GM10248 (cell line): ENCODE measurements at regions not wholly inside any gene's neighbourhood (a gene's known extent, or its start where the extent isn't known, plus 50 kb on each side); places are given as distances from the start of the nearest gene placed in this dataset.
"Not testable (repeated sequence)": the region's sequence is repeated elsewhere in the genome, so short reads cannot be mapped to it uniquely, and the experiment has no call there.

Experiments
- CTCF ChIA-PET: fragments of 300-600 bp; sonication (Branson Sonifier 250); formaldehyde crosslinking; extraction: SDS; loops from one replicate; lab custom pipeline; 2021; ENCODE audit warnings: antibody characterized with exemption; lab: Yijun Ruan, JAX
- POLR2A ChIA-PET: fragments of 350-650 bp; sonication (Branson Sonifier 250); formaldehyde crosslinking; extraction: SDS; loops from one replicate; lab custom pipeline; 2020; ENCODE audit warnings: antibody characterized with exemption; lab: Yijun Ruan, JAX
- DNase-seq: peaks from one replicate; pipeline ENCODE4 v3.0.0; 2012; ENCODE audit errors: extremely low spot score
- CTCF ChIP-seq: IDR thresholded peaks from 2 replicates; pipeline ENCODE4 v1.5.1; 2012; ENCODE audit warnings: mild to moderate bottlenecking, low read depth; ENCODE audit errors: extremely low read depth, missing control alignments, control extremely low read depth

- CTCF ChIA-PET, result no interaction called here
- TF ChIP-seq CTCF, result no peak
- DNase-seq, result no peak
- POLR2A ChIA-PET, result no interaction called here
Measured at GRCh38 chr4:167826281-167826680, 266.1 kb upstream of the ANXA10 start.

GRCh38 chr4:167831855-167832254 lies 260.5 kb upstream of the ANXA10 start:
- ChIA-PET POLR2A (no interaction called here), CTCF (no interaction called here)
- DNase-seq, result no peak
- no peak for TF ChIP-seq CTCF

GRCh38 chr4:167838686-167839085 lies 253.7 kb upstream of the ANXA10 start:
- ChIA-PET CTCF (no interaction called here), POLR2A (no interaction called here)
- DNase-seq, result no peak
- TF ChIP-seq CTCF, result no peak

- ChIA-PET CTCF (no interaction called here), POLR2A (no interaction called here)
- no peak for DNase-seq
- no peak for TF ChIP-seq CTCF
Measured at GRCh38 chr4:167842487-167842886, 249.8 kb upstream of the ANXA10 start.

GRCh38 chr4:167854881-167855280 lies 237.5 kb upstream of the ANXA10 start:
- TF ChIP-seq CTCF, result no peak
- ChIA-PET POLR2A (no interaction called here), CTCF (no interaction called here)
- no peak for DNase-seq

GRCh38 chr4:167858127-167858526 lies 234.2 kb upstream of the ANXA10 start:
- CTCF ChIA-PET, DNase-seq, POLR2A ChIA-PET: not testable (repeated sequence)

GRCh38 chr4:167867191-167867590 lies 225.1 kb upstream of the ANXA10 start:
- no peak for TF ChIP-seq CTCF
- DNase-seq, result no peak
- ChIA-PET CTCF (interaction anchor here (1.3 kb wide), 1 partner anchor 21 kb away, joined by 3 read pairs; no protein-coding TSS in a partner anchor), POLR2A (no interaction called here)
